Loucy (cell line): ENCODE measurements at regions not wholly inside any gene's neighbourhood (a gene's known extent, or its start where the extent isn't known, plus 50 kb on each side); places are given as distances from the start of the nearest gene placed in this dataset.

Experiments used
- EZH2phosphoT487 ChIP-seq: fragments of 200-600 bp; IDR thresholded peaks from 2 replicates; pipeline ENCODE4 v1.6.1; 2018; ENCODE audit warnings: antibody characterized with exemption, mild to moderate bottlenecking, moderate library complexity, borderline replicate concordance
- TF ChIP-seq, protein P1 (sequence below): fragments of 200-600 bp; sonication (generic); conservative IDR thresholded peaks from 2 replicates; pipeline ENCODE4 v1.5.1; 2014; ENCODE audit warnings: mild to moderate bottlenecking, antibody characterized with exemption, low read length

DNA sequence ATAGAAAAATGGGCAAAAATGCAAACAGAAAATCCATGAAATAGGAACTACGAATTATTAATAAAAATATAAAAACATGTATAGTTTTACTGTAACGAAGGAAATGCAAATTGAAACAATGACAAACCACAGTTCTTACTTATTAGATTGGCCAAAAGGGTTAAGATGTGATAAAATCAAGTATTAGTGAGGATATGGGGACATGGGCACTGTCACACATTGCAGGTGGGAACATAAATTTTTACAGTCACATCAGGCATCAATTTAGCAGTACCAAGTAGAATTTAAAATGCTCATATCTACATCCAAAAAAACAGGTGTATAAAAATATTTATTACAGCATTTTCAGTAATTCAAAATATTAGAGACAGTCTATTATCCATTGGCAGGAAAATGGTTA is 353.2 kb upstream of the API5 start:
- TF ChIP-seq, protein P1, sequence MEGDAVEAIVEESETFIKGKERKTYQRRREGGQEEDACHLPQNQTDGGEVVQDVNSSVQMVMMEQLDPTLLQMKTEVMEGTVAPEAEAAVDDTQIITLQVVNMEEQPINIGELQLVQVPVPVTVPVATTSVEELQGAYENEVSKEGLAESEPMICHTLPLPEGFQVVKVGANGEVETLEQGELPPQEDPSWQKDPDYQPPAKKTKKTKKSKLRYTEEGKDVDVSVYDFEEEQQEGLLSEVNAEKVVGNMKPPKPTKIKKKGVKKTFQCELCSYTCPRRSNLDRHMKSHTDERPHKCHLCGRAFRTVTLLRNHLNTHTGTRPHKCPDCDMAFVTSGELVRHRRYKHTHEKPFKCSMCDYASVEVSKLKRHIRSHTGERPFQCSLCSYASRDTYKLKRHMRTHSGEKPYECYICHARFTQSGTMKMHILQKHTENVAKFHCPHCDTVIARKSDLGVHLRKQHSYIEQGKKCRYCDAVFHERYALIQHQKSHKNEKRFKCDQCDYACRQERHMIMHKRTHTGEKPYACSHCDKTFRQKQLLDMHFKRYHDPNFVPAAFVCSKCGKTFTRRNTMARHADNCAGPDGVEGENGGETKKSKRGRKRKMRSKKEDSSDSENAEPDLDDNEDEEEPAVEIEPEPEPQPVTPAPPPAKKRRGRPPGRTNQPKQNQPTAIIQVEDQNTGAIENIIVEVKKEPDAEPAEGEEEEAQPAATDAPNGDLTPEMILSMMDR = no peak
- TF ChIP-seq EZH2phosphoT487 = no peak
